Naive thymus-derived CD8-positive, alpha-beta T cell (primary cell): ENCODE measurements at regions not wholly inside any gene's neighbourhood (a gene's known extent, or its start where the extent isn't known, plus 50 kb on each side); places are given as distances from the start of the nearest gene placed in this dataset.
A peak's percentile ranks its signal among the peaks of the same experiment; 100 is the strongest.

ENCODE experiments used
- ATAC-seq, 2 donors: fragments of 150-1000 bp; cut with Tn5 transposase in 1 of 2; sonication (Bioruptor Pico), chemical (Tn5 transposase) in 1 of 2; 1 replicate in 1 of 2; 2 replicates in 1 of 2; pipeline ENCODE4 v1.10.0; 2021; ENCODE audit warnings: mild to moderate bottlenecking in 2 of 2, moderate library complexity in 2 of 2
- POLR2A ChIA-PET: fragments of 350-600 bp; sonication (Branson Sonifier 250); formaldehyde crosslinking; loops from one replicate; lab custom pipeline; 2021; ENCODE audit warnings: antibody characterized with exemption; lab: Charles Lee
- DNase-seq, 10 donors: peaks; one replicate each; pipeline versions ENCODE4 v3.0.0 to v3.0.0-alpha.2; 2020 to 2022
- H3K27ac Mint-ChIP-seq, 10 donors: one replicate each; pipeline ENCODE4 v1.8.0; 2020 to 2022; ENCODE audit warnings: mild to moderate bottlenecking in 10 of 10, mixed read lengths in 10 of 10, moderate library complexity in 4 of 10, inconsistent platforms in 1 of 10
- H3K27me3 Mint-ChIP-seq, 5 donors: one replicate each; pipeline ENCODE4 v1.8.0; 2021 to 2022; ENCODE audit warnings: mixed read lengths in 5 of 5
- H3K36me3 Mint-ChIP-seq, 3 donors: one replicate each; pipeline ENCODE4 v1.8.0; 2020 to 2022; ENCODE audit warnings: mixed read lengths in 3 of 3, mild to moderate bottlenecking in 2 of 3, inconsistent platforms in 1 of 3
- H3K4me1 Mint-ChIP-seq, 4 donors: one replicate each; pipeline ENCODE4 v1.8.0; 2021 to 2022; ENCODE audit warnings: mixed read lengths in 4 of 4
- H3K4me3 Mint-ChIP-seq, 10 donors: one replicate each; pipeline ENCODE4 v1.8.0; 2020 to 2022; ENCODE audit warnings: mild to moderate bottlenecking in 10 of 10, mixed read lengths in 10 of 10, moderate library complexity in 6 of 10, inconsistent platforms in 1 of 10
- H3K9me3 Mint-ChIP-seq, 9 donors: one replicate each; pipeline ENCODE4 v1.8.0; 2020 to 2022; ENCODE audit warnings: mixed read lengths in 9 of 9, mild to moderate bottlenecking in 3 of 9, inconsistent platforms in 1 of 9, moderate library complexity in 1 of 9

- POLR2A ChIA-PET: no interaction called here
- H3K4me3 Mint-ChIP-seq: no peak overlapping the region
- peak overlapping the region in 1 of 10 donors; percentile 3 for H3K27ac Mint-ChIP-seq
- H3K27me3 Mint-ChIP-seq: peaks cover 0 to 6% (median 0%) of the 10 kb centered on the region in 5 donors
- peaks cover 0 to 13% (median under 1%) of the 10 kb centered on the region in 4 donors for H3K4me1 Mint-ChIP-seq
- H3K9me3 Mint-ChIP-seq: peaks cover 0 to 4% (median 0%) of the 10 kb centered on the region in 9 donors
- H3K36me3 Mint-ChIP-seq: no peaks in the 10 kb centered on the region
- ATAC-seq (no peak), DNase-seq (no peak)
These were observed 174.8 kb upstream of the GSC start for GRCh38 chr14:94944636-94945258.

GRCh38 chr14:94942601-94943000 is 172.7 kb upstream of the GSC start:
- POLR2A ChIA-PET: no interaction called here
- Mint-ChIP-seq H3K27me3 (no peaks in the 10 kb centered on the region), H3K27ac (no peak overlapping the region)

GRCh38 chr14:94941311-94941710 is 171.4 kb upstream of the GSC start:
- DNase-seq: no peak

More at GRCh38 chr14:94942601-94943000, 172.7 kb upstream of the GSC start:
- DNase-seq: no peak
- no peaks in the 10 kb centered on the region for H3K9me3 Mint-ChIP-seq
- ATAC-seq: no peak
- H3K4me3 Mint-ChIP-seq: no peak overlapping the region
- H3K36me3 Mint-ChIP-seq: no peaks in the 10 kb centered on the region
- peaks cover 0 to 13% (median under 1%) of the 10 kb centered on the region in 4 donors for H3K4me1 Mint-ChIP-seq

DNA sequence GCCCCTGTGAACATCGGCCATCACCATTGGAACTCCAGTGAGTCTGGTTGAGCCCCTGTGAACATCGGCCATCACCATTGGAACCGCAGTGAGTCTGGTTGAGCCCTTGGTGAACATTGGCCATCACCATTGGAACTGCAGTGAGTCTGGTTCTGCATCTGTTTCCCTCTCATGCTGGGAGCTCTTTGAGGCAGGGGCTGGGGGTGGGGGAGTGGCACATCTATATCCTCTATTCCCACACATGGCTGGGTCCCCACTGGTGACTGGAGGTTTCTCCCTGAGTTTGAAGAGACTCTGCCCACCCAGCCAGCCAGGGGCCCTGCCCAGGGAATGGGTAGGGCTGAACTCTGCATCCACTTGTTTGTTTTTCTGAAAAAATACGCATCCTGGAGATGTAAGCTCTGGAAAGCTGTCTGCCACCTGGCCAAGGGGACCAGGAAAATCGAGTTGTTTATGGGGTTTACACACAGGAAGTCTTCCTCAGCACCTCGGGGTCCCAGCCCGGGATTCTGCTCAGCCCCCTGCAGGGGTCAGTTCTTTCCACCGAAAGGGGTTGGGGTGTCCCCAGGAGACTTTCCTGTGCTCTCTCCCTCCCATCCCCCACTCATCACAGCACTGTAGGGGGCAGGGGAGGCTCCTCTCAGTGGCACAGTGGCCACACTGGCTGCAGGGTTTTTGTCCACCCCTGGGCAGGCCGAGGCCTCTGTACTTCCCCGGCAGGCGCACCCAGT is 170.5 kb upstream of the GSC start:
- Mint-ChIP-seq H3K27ac (no peak overlapping the region), H3K36me3 (no peaks in the 10 kb centered on the region), H3K9me3 (no peaks in the 10 kb centered on the region), H3K4me1 (peaks cover 0 to 2% (median 0%) of the 10 kb centered on the region in 4 donors), H3K27me3 (no peaks in the 10 kb centered on the region), H3K4me3 (no peak overlapping the region)
- ATAC-seq (no peak), DNase-seq (no peak)
- POLR2A ChIA-PET: no interaction called here

More at GRCh38 chr14:94941311-94941710, 171.4 kb upstream of the GSC start:
- Mint-ChIP-seq H3K4me3 (no peak overlapping the region), H3K27ac (no peak overlapping the region), H3K36me3 (no peaks in the 10 kb centered on the region), H3K4me1 (peaks cover 0 to 10% (median under 1%) of the 10 kb centered on the region in 4 donors), H3K9me3 (no peaks in the 10 kb centered on the region), H3K27me3 (no peaks in the 10 kb centered on the region)
- POLR2A ChIA-PET: no interaction called here
- no peak for ATAC-seq

DNA sequence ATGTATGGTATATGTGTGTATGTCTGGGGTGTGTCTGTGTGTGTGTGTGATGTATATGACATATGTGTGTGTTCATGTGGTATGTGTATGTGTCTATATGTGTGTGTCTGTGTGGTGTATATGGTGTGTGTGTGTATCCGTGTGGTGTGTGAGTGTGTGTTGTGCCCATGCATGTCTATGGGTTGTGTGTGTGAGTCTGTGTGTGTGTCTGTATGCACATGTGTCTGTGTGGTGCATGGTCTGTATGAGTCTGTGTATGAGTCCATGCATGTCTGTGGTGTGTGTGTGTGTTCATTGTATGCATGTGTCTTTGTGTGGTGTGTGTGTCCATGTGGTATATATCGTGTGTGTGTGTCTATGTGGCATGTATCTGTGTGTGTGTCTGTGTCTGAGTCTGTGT is 168.1 kb upstream of the GSC start:
- H3K27me3 Mint-ChIP-seq: peaks cover 0 to 3% (median 0%) of the 10 kb centered on the region in 5 donors
- POLR2A ChIA-PET: no interaction called here

GRCh38 chr14:94936901-94937685 is 167.2 kb upstream of the GSC start:
- Mint-ChIP-seq H3K36me3 (no peaks in the 10 kb centered on the region), H3K4me1 (peaks cover 0 to 4% (median 0%) of the 10 kb centered on the region in 4 donors), H3K27ac (no peak overlapping the region), H3K4me3 (no peak overlapping the region), H3K27me3 (peaks cover 0 to 6% (median 0%) of the 10 kb centered on the region in 5 donors), H3K9me3 (no peaks in the 10 kb centered on the region)
- POLR2A ChIA-PET: no interaction called here
- ATAC-seq (no peak), DNase-seq (no peak)

More for the DNA sequence above, 168.1 kb upstream of the GSC start:
- no peaks in the 10 kb centered on the region for H3K4me1 Mint-ChIP-seq
- DNase-seq (no peak), ATAC-seq (no peak)
- H3K9me3 Mint-ChIP-seq: no peaks in the 10 kb centered on the region
- no peak overlapping the region for H3K27ac Mint-ChIP-seq
- H3K4me3 Mint-ChIP-seq: no peak overlapping the region
- no peaks in the 10 kb centered on the region for H3K36me3 Mint-ChIP-seq

DNA sequence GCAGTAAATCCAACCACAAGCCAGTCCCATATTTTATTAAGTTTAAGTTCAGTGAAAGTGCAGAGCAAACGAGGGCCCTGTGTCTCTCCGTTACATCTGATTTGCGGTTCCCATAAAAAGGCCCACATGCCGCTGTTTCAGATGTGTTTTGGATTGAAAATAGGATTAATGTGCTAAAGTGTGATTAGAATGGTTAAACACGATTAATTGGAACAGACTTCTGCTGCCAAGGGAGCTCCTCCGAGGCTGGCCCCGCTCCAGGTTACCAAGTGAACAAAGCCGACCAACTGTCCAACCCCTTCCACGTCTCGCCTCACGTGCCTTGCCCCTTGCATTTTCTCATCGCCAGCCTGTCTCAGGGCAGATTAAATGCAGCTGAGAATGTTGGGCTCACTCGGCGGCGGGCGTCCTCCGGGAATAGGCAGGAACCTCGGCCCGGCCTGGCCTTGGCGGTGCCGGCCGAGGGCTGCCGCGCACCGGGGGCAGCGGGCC is 166.5 kb upstream of the GSC start:
- no peak for DNase-seq
- Mint-ChIP-seq H3K4me1 (peaks cover 0 to 4% (median 0%) of the 10 kb centered on the region in 4 donors), H3K9me3 (no peaks in the 10 kb centered on the region), H3K27me3 (peaks cover 0 to 6% (median 0%) of the 10 kb centered on the region in 5 donors), H3K27ac (no peak overlapping the region), H3K36me3 (no peaks in the 10 kb centered on the region), H3K4me3 (peak overlapping the region in 1 of 10 donors; percentile 25)
- POLR2A ChIA-PET: no interaction called here
- no peak for ATAC-seq

GRCh38 chr14:94935706-94936300 is 165.9 kb upstream of the GSC start:
- POLR2A ChIA-PET: no interaction called here
- no peaks in the 10 kb centered on the region for H3K9me3 Mint-ChIP-seq
- H3K36me3 Mint-ChIP-seq: no peaks in the 10 kb centered on the region
- H3K27ac Mint-ChIP-seq: no peak overlapping the region
- peaks cover 0 to 6% (median 0%) of the 10 kb centered on the region in 5 donors for H3K27me3 Mint-ChIP-seq
- H3K4me1 Mint-ChIP-seq: peaks cover 0 to 4% (median 0%) of the 10 kb centered on the region in 4 donors
- ATAC-seq (no peak), DNase-seq (no peak)
- no peak overlapping the region for H3K4me3 Mint-ChIP-seq

GRCh38 chr14:94934276-94934810 is 164.4 kb upstream of the GSC start:
- Mint-ChIP-seq H3K27ac (no peak overlapping the region), H3K4me1 (peaks cover 0 to 4% (median 0%) of the 10 kb centered on the region in 4 donors), H3K9me3 (no peaks in the 10 kb centered on the region), H3K36me3 (no peaks in the 10 kb centered on the region), H3K4me3 (no peak overlapping the region), H3K27me3 (peaks cover 0 to 6% (median 0%) of the 10 kb centered on the region in 5 donors)
- DNase-seq: no peak
- POLR2A ChIA-PET: no interaction called here
- no peak for ATAC-seq

DNA sequence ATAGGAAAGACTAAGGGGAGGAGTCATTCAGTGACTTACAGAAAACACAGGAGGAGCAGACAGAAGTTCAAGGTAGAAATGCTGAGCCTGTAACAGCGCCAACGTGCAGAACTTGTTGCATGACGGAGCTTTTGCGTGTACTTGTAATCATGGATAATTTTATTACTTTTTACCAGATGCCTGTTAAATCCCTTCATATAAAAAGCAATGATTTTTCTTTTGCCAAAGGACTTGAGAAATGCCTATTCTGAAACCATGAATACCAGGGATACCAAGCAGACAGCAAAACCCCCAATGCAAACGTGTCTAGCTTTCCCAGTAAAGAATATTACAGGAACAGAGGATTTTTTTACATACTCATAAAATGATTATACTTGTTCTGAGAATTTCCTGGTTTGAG is 163.6 kb upstream of the GSC start:
- H3K27me3 Mint-ChIP-seq: peaks cover 0 to 6% (median 0%) of the 10 kb centered on the region in 5 donors
- no peak for ATAC-seq
- POLR2A ChIA-PET: no interaction called here
- H3K27ac Mint-ChIP-seq: no peak overlapping the region
- H3K4me3 Mint-ChIP-seq: no peak overlapping the region
- no peak for DNase-seq
- peaks cover 0 to 4% (median 0%) of the 10 kb centered on the region in 4 donors for H3K4me1 Mint-ChIP-seq
- no peaks in the 10 kb centered on the region for H3K36me3 Mint-ChIP-seq
- no peaks in the 10 kb centered on the region for H3K9me3 Mint-ChIP-seq

- POLR2A ChIA-PET: no interaction called here
- no peak overlapping the region for H3K27ac Mint-ChIP-seq
- DNase-seq: no peak
- H3K36me3 Mint-ChIP-seq: no peaks in the 10 kb centered on the region
- H3K4me3 Mint-ChIP-seq: no peak overlapping the region
- ATAC-seq: no peak
- peaks cover 0 to 6% (median 0%) of the 10 kb centered on the region in 5 donors for H3K27me3 Mint-ChIP-seq
- H3K4me1 Mint-ChIP-seq: peaks cover 0 to 4% (median 0%) of the 10 kb centered on the region in 4 donors
- H3K9me3 Mint-ChIP-seq: no peaks in the 10 kb centered on the region
These were observed 162.7 kb upstream of the GSC start for GRCh38 chr14:94932589-94932988.

DNA sequence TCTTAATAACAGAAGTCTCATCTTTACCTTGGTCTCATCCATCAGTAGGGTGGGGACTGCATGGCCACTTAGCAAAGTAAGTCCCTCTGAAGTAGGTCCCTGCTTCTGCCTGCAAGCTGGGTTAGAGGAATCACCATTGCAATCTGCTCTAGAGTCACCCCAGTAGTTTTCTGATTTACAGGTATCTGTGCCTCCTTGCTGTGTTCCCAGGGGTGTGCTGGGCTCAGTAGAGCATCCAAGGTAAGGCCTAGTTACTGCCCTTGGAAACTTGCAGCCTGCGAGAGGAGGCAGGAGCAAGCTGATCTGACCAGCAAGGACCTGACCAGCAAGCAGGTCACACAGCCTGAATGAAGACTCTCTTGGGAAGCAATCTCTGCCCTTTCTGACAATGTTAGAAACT is 160.8 kb upstream of the GSC start:
- no peak overlapping the region for H3K4me3 Mint-ChIP-seq
- H3K27ac Mint-ChIP-seq: no peak overlapping the region
- DNase-seq (no peak), ATAC-seq (no peak)
- peaks cover 0 to 4% (median 0%) of the 10 kb centered on the region in 9 donors for H3K9me3 Mint-ChIP-seq
- POLR2A ChIA-PET: no interaction called here
- H3K4me1 Mint-ChIP-seq: peaks cover 0 to 4% (median 0%) of the 10 kb centered on the region in 4 donors
- no peaks in the 10 kb centered on the region for H3K36me3 Mint-ChIP-seq
- H3K27me3 Mint-ChIP-seq: peaks cover 0 to 6% (median 1%) of the 10 kb centered on the region in 5 donors
